Tibial artery (tissue), 4 donors: ENCODE measurements at regions not wholly inside any gene's neighbourhood (a gene's known extent, or its start where the extent isn't known, plus 50 kb on each side); places are given as distances from the start of the nearest gene placed in this dataset.
"Not testable (repeated sequence)": the region's sequence is repeated elsewhere in the genome, so short reads cannot be mapped to it uniquely, and the experiment has no call there.

Experiments
- DNase-seq, 2 donors: peaks; one replicate each; pipeline ENCODE4 v3.0.0-alpha.2; 2019
- H3K27ac ChIP-seq, 2 donors: fragments of 200-600 bp; sonication (generic) in 1 of 2; 1 replicate in 1 of 2; 2 replicates in 1 of 2; pipeline ENCODE4 v1.5.1; 2018 to 2019; ENCODE audit warnings: mild to moderate bottlenecking in 1 of 2
- H3K27me3 ChIP-seq, 2 donors: fragments of 200-600 bp; sonication (generic) in 1 of 2; one replicate each; pipeline versions ENCODE4 v1.5.1 to v1.6.0; 2016 to 2019
- H3K36me3 ChIP-seq, 3 donors: fragments of 200-600 bp; sonication (generic) in 2 of 3; one replicate each; pipeline ENCODE4 v1.5.1; 2016 to 2019; ENCODE audit warnings: mild to moderate bottlenecking in 2 of 3
- H3K4me1 ChIP-seq, 4 donors: fragments of 200-600 bp; sonication (generic) in 2 of 4; 1 replicate in 3 of 4; 2 replicates in 1 of 4; pipeline ENCODE4 v1.5.1; 2016 to 2019
- H3K4me3 ChIP-seq, 2 donors: fragments of 200-600 bp; sonication (generic) in 1 of 2; 1 replicate in 1 of 2; 2 replicates in 1 of 2; pipeline ENCODE4 v1.5.1; 2018 to 2019; ENCODE audit warnings: mild to moderate bottlenecking in 2 of 2
- H3K9me3 ChIP-seq, 3 donors: fragments of 200-600 bp; sonication (generic) in 1 of 3; one replicate each; pipeline ENCODE4 v1.5.1; 2016 to 2019
- CTCF ChIP-seq, 2 experiments: fragments of 200-600 bp in 1 of 2; fragments of 450-650 bp in 1 of 2; IDR thresholded peaks; one replicate each; pipeline ENCODE4 v1.5.1; 2017 to 2019; ENCODE audit warnings: antibody characterized with exemption in 2 of 2, mild to moderate bottlenecking in 1 of 2, moderate library complexity in 1 of 2
- intact Hi-C: fragments of 100-400 bp; cut with DNase I; formaldehyde crosslinking; loops from one replicate; pipeline ENCODE4 v1.15.0; 2023; ENCODE audit warnings: low total_unique reads

GRCh38 chr16:59840169-59840568 is 1106.1 kb upstream of the GOT2 start:
- no peaks in the 10 kb centered on the region for H3K27me3 ChIP-seq
- no peak overlapping the region for H3K4me3 ChIP-seq
- no peak overlapping the region for H3K27ac ChIP-seq
- TF ChIP-seq CTCF (IDR thresholded peaks at IDR 0.05) = no peak
- no peaks in the 10 kb centered on the region for H3K4me1 ChIP-seq
- H3K9me3 ChIP-seq = peaks cover 0 to 7% (median 5%) of the 10 kb centered on the region in 3 donors
- no peaks in the 10 kb centered on the region for H3K36me3 ChIP-seq
- no peak for DNase-seq
- intact Hi-C loops = no loop called here

- Histone ChIP-seq H3K27me3 (no peaks in the 10 kb centered on the region), H3K36me3 (no peaks in the 10 kb centered on the region), H3K27ac (no peak overlapping the region), H3K9me3 (no peaks in the 10 kb centered on the region), H3K4me1 (no peaks in the 10 kb centered on the region), H3K4me3 (no peak overlapping the region)
- TF ChIP-seq CTCF (IDR thresholded peaks at IDR 0.05) = no peak
- no peak for DNase-seq
- intact Hi-C loops = no loop called here
Observed at GRCh38 chr16:59826767-59827166, 1092.7 kb upstream of the GOT2 start.

- H3K4me3 ChIP-seq, H3K27me3 ChIP-seq, H3K4me1 ChIP-seq, DNase-seq, H3K36me3 ChIP-seq, H3K27ac ChIP-seq, H3K9me3 ChIP-seq, intact Hi-C loops: not testable (repeated sequence)
Observed at GRCh38 chr16:59809488-59809887, 1075.4 kb upstream of the GOT2 start.

- intact Hi-C loops = no loop called here
- H3K4me1 ChIP-seq = no peaks in the 10 kb centered on the region
Observed at GRCh38 chr16:59783191-59783590, 1049.1 kb upstream of the GOT2 start.

GRCh38 chr16:59773330-59773729 is 1039.2 kb upstream of the GOT2 start:
- Histone ChIP-seq H3K36me3 (no peaks in the 10 kb centered on the region), H3K27ac (no peak overlapping the region), H3K4me1 (no peaks in the 10 kb centered on the region), H3K27me3 (no peaks in the 10 kb centered on the region), H3K9me3 (no peaks in the 10 kb centered on the region), H3K4me3 (no peak overlapping the region)
- intact Hi-C loops = no loop called here
- DNase-seq = no peak
- no peak for TF ChIP-seq CTCF (IDR thresholded peaks at IDR 0.05)

More at GRCh38 chr16:59783191-59783590, 1049.1 kb upstream of the GOT2 start:
- H3K27ac ChIP-seq = no peak overlapping the region
- H3K9me3 ChIP-seq = peaks cover 0 to 5% (median 0%) of the 10 kb centered on the region in 3 donors
- H3K36me3 ChIP-seq = no peaks in the 10 kb centered on the region
- no peak for DNase-seq
- H3K4me3 ChIP-seq = no peak overlapping the region
- H3K27me3 ChIP-seq = no peaks in the 10 kb centered on the region
- no peak for TF ChIP-seq CTCF (IDR thresholded peaks at IDR 0.05)

- no peaks in the 10 kb centered on the region for H3K27me3 ChIP-seq
- no peaks in the 10 kb centered on the region for H3K36me3 ChIP-seq
- intact Hi-C loops = no loop called here
- H3K27ac ChIP-seq = no peak overlapping the region
- H3K4me1 ChIP-seq = no peaks in the 10 kb centered on the region
- TF ChIP-seq CTCF (IDR thresholded peaks at IDR 0.05) = no peak
- no peak overlapping the region for H3K4me3 ChIP-seq
- peaks cover 0 to 4% (median 0%) of the 10 kb centered on the region in 3 donors for H3K9me3 ChIP-seq
- no peak for DNase-seq
Observed at GRCh38 chr16:59759296-59759695, 1025.2 kb upstream of the GOT2 start.
